Stimulated activated CD4-positive, alpha-beta T cell treated with anti-CD3 and anti-CD28 coated beads, Interleukin-12 subunit alpha, Interleukin-12 subunit beta, amount 100 ng/mL, for 48 hours (primary cell): ENCODE measurements at regions not wholly inside any gene's neighbourhood (a gene's known extent, or its start where the extent isn't known, plus 50 kb on each side); places are given as distances from the start of the nearest gene placed in this dataset.

ENCODE experiments used
- DNase-seq, 3 donors: peaks; one replicate each; pipeline ENCODE4 v3.0.0-alpha.2; 2020; ENCODE audit warnings: low read depth in 2 of 3, low spot score in 1 of 3

- DNase-seq, result no peak
Measured at GRCh38 chr11:28517621-28518020, 409.4 kb downstream of the METTL15 start.

- no peak for DNase-seq
Measured at GRCh38 chr11:28514391-28514790, 406.2 kb downstream of the METTL15 start.

GRCh38 chr11:28512143-28512756 is 404.1 kb downstream of the METTL15 start:
- DNase-seq, result no peak

- DNase-seq, result no peak
Measured at GRCh38 chr11:28505232-28505631, 397.0 kb downstream of the METTL15 start.

GRCh38 chr11:28504555-28505110 is 396.4 kb downstream of the METTL15 start:
- no peak for DNase-seq

- DNase-seq, result no peak
Measured at GRCh38 chr11:28495333-28495732, 387.1 kb downstream of the METTL15 start.

- DNase-seq, result no peak
Measured at GRCh38 chr11:28491431-28491830, 383.2 kb downstream of the METTL15 start.

GRCh38 chr11:28490773-28491382 is 382.7 kb downstream of the METTL15 start:
- no peak for DNase-seq

GRCh38 chr11:28488336-28488735 is 380.1 kb downstream of the METTL15 start:
- DNase-seq, result no peak

GRCh38 chr11:28483072-28483867 is 375.1 kb downstream of the METTL15 start:
- DNase-seq, result no peak

- no peak for DNase-seq
Measured at GRCh38 chr11:28482666-28483065, 374.5 kb downstream of the METTL15 start.

GRCh38 chr11:28481616-28482480 is 373.7 kb downstream of the METTL15 start:
- DNase-seq, result no peak

- DNase-seq, result no peak
Measured at GRCh38 chr11:28480406-28480805, 372.2 kb downstream of the METTL15 start.

GRCh38 chr11:28476864-28477263 is 368.7 kb downstream of the METTL15 start:
- DNase-seq, result no peak

GRCh38 chr11:28476049-28476448 is 367.9 kb downstream of the METTL15 start:
- no peak for DNase-seq

- no peak for DNase-seq
Measured at GRCh38 chr11:28472904-28473303, 364.7 kb downstream of the METTL15 start.

GRCh38 chr11:28471537-28471936 is 363.3 kb downstream of the METTL15 start:
- DNase-seq, result no peak

- no peak for DNase-seq
Measured at GRCh38 chr11:28470180-28470579, 362.0 kb downstream of the METTL15 start.

- no peak for DNase-seq
Measured at GRCh38 chr11:28466506-28466905, 358.3 kb downstream of the METTL15 start.

GRCh38 chr11:28464252-28464867 is 356.2 kb downstream of the METTL15 start:
- no peak for DNase-seq

GRCh38 chr11:28463826-28464225 is 355.6 kb downstream of the METTL15 start:
- DNase-seq, result no peak
